ENCODE measurements at regions not wholly inside any gene's neighbourhood (a gene's known extent, or its start where the extent isn't known, plus 50 kb on each side); places are given as distances from the start of the nearest gene placed in this dataset.

DNA sequence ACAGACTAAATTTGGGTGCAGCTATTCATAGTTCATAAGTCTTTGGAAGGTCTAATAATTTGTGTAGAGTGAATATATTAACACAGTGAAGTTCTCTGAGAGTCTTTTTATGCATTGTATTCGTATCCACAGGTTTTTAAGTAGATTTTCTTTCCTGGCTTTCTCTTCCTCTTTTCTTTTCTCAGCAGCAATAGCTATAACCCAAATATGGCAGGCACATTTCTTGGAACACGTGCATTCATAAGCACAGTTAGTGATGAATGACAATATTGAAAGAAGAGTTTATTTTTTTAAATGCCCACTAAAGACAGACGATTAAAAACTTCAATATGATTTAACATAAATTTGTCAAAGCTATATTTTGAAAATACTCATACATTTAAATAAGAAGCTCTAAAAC is 220.5 kb upstream of the MBL2 start:
- H3K27me3 ChIP-seq, result no peaks in the 10 kb centered on the region
- WGBS, 2 donors (ENCODE audit: low coverage in 1 of 2), result 38 to 43% methylated on average over 3 of the region's 3 CpGs
- H3K4me1 ChIP-seq, result no peaks in the 10 kb centered on the region
- no peaks in the 10 kb centered on the region for H3K36me3 ChIP-seq
- no peak for ATAC-seq
- TF ChIP-seq POLR2AphosphoS5 (IDR thresholded peaks at IDR 0.05), result no peak
- TF ChIP-seq EP300 (IDR thresholded peaks at IDR 0.05), result no peak
- TF ChIP-seq, protein P1, sequence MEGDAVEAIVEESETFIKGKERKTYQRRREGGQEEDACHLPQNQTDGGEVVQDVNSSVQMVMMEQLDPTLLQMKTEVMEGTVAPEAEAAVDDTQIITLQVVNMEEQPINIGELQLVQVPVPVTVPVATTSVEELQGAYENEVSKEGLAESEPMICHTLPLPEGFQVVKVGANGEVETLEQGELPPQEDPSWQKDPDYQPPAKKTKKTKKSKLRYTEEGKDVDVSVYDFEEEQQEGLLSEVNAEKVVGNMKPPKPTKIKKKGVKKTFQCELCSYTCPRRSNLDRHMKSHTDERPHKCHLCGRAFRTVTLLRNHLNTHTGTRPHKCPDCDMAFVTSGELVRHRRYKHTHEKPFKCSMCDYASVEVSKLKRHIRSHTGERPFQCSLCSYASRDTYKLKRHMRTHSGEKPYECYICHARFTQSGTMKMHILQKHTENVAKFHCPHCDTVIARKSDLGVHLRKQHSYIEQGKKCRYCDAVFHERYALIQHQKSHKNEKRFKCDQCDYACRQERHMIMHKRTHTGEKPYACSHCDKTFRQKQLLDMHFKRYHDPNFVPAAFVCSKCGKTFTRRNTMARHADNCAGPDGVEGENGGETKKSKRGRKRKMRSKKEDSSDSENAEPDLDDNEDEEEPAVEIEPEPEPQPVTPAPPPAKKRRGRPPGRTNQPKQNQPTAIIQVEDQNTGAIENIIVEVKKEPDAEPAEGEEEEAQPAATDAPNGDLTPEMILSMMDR (IDR thresholded peaks at IDR 0.05), result no peak
- TF ChIP-seq POLR2A (IDR thresholded peaks at IDR 0.05), result no peak
- H3K4me3 ChIP-seq, result no peak overlapping the region
- no peak overlapping the region for H3K27ac ChIP-seq
- H3K9me3 ChIP-seq, result no peaks in the 10 kb centered on the region

DNA sequence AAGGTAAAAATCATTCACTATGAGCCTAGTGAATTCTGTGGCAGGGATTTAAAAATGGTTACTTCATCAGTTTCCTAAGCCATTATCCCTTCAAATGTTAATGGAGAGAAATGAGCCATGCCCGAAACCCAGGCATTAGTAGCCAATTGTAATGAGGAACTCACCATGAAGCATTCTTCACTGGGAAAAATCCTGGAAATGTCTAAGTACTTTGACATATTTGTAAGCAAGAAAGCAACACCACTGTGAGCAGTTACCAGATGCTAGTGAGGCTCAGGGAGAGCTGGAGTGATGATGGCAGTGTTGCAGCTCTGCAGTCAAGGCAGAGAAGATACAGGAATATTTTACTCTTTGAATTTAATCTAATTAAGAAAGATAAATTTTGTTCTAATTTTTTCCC is 220.0 kb upstream of the MBL2 start:
- no peaks in the 10 kb centered on the region for H3K9me3 ChIP-seq
- H3K4me3 ChIP-seq, result no peak overlapping the region
- H3K27me3 ChIP-seq, result no peaks in the 10 kb centered on the region
- WGBS, 2 donors (ENCODE audit: low coverage in 1 of 2), result 64 to 86% methylated on average over 1 of the region's 1 CpG
- ATAC-seq, result no peak
- TF ChIP-seq, protein P1 (IDR thresholded peaks at IDR 0.05), result no peak
- no peak for TF ChIP-seq POLR2AphosphoS5 (IDR thresholded peaks at IDR 0.05)
- TF ChIP-seq POLR2A (IDR thresholded peaks at IDR 0.05), result no peak
- no peak for TF ChIP-seq EP300 (IDR thresholded peaks at IDR 0.05)
- no peaks in the 10 kb centered on the region for H3K4me1 ChIP-seq
- H3K27ac ChIP-seq, result no peak overlapping the region
- H3K36me3 ChIP-seq, result no peaks in the 10 kb centered on the region

DNA sequence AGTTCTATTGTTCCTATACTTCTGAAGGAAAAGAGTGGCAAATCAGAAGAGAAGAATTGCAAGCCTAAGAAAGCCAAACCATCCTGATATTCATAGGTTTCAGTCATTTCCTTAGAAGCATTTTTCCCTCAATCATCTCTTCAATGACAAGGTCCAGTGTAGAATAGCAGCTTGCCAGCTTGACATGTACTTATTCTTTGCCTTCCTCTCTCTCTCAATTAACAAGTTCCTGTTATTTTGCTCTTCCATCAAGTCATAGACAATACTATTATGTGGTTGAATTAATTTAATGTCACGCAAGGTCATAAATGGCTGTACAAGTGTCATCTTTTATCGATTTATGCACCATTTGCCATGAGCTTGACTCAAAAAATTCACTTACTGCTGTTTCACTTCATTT is 216.3 kb upstream of the MBL2 start:
- TF ChIP-seq, protein P1 (IDR thresholded peaks at IDR 0.05), result no peak
- TF ChIP-seq POLR2A (IDR thresholded peaks at IDR 0.05) (no peak), POLR2AphosphoS5 (IDR thresholded peaks at IDR 0.05) (no peak), EP300 (IDR thresholded peaks at IDR 0.05) (no peak)
- ATAC-seq, result no peak
- no peaks in the 10 kb centered on the region for H3K27me3 ChIP-seq
- no peak overlapping the region for H3K27ac ChIP-seq
- H3K4me1 ChIP-seq, result no peaks in the 10 kb centered on the region
- no peaks in the 10 kb centered on the region for H3K36me3 ChIP-seq
- no peaks in the 10 kb centered on the region for H3K9me3 ChIP-seq
- H3K4me3 ChIP-seq, result no peak overlapping the region
- WGBS, 2 donors (ENCODE audit: low coverage in 1 of 2), result 83 to 86% methylated on average over 2 of the region's 2 CpGs

DNA sequence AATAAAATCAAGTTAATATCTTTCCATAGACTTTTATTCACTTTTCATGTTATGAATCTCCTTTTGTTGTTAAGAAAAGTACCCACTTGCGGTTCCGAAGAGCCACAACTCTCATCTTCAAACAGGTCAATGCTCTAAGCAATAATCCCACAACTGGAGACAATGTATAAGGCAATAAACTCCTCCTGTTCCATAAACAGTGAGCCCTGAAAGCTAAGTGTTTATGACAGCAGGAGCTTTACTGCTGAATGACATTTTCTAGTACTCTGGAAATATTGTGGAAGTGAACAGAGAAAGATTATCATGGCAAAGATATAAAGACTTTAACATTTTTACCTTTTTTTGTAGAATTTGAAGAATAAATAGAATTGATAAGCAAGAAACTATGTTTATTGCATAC is 213.5 kb upstream of the MBL2 start:
- WGBS, 2 donors (ENCODE audit: low coverage in 1 of 2), result 96 to 100% methylated on average over 2 of the region's 2 CpGs
- no peaks in the 10 kb centered on the region for H3K27me3 ChIP-seq
- no peak for ATAC-seq
- H3K4me1 ChIP-seq, result no peaks in the 10 kb centered on the region
- no peak overlapping the region for H3K4me3 ChIP-seq
- no peaks in the 10 kb centered on the region for H3K9me3 ChIP-seq
- H3K36me3 ChIP-seq, result no peaks in the 10 kb centered on the region
- no peak for TF ChIP-seq POLR2A (IDR thresholded peaks at IDR 0.05)
- H3K27ac ChIP-seq, result no peak overlapping the region

DNA sequence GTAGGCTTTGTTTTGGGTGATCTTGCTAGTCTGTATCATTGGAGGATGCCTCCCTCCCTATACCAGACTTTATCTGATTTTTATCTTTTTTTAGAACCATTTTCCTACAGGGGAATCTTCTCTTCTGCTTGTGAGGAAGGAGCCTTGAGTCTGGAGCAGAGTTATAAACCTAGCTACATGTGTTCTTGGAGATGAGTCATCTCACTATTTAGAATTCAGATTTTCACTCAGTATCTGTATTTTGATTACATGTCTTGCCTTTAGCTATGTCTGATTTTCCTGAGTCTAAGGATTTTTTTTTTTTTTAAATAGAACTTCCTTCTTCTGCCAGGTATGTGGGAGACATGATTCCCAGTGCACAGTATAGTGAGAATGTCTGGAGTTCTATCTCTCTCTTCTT is 211.6 kb upstream of the MBL2 start:
- H3K36me3 ChIP-seq, result no peaks in the 10 kb centered on the region
- H3K27me3 ChIP-seq, result no peaks in the 10 kb centered on the region
- no peak for TF ChIP-seq POLR2A (IDR thresholded peaks at IDR 0.05)
- TF ChIP-seq, protein P1 (IDR thresholded peaks at IDR 0.05), result no peak
- TF ChIP-seq POLR2AphosphoS5 (IDR thresholded peaks at IDR 0.05), result no peak
- no peak for TF ChIP-seq EP300 (IDR thresholded peaks at IDR 0.05)
- H3K9me3 ChIP-seq, result no peaks in the 10 kb centered on the region
- no peak overlapping the region for H3K4me3 ChIP-seq
- no peak overlapping the region for H3K27ac ChIP-seq
- no peak for ATAC-seq
- H3K4me1 ChIP-seq, result no peaks in the 10 kb centered on the region

Data from gastroesophageal sphincter (tissue), 4 donors.